GM10266 (cell line): ENCODE measurements at regions not wholly inside any gene's neighbourhood (a gene's known extent, or its start where the extent isn't known, plus 50 kb on each side); places are given as distances from the start of the nearest gene placed in this dataset.

Experiments used
- DNase-seq: peaks from one replicate; pipeline ENCODE4 v3.0.0; 2012; ENCODE audit errors: extremely low spot score
- TF ChIP-seq, protein P1 (sequence below): IDR thresholded peaks from 2 replicates; pipeline ENCODE4 v1.5.1; 2012; ENCODE audit warnings: mild to moderate bottlenecking, low read depth; ENCODE audit not compliant: control insufficient read depth, insufficient read depth; ENCODE audit errors: missing control alignments

DNA sequence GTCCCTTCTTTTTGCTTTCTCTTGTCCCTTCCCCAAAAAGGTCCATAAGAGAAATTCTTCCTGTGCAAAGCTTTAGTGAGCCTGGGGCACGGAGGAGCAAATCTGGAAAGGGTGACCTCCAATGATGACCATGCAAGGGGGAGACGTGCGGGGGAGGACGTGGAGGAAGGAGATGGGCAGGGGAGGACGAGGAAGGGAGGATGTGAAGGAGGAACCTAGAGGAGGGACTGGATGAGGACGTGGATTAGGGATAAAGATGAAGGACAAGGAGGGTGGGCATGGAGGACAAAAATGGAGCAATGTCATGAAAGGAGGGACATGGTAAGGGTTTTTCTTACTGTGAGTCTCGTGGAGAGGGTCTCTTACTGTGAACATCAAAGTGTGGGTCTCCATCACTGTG is 139.5 kb downstream of the ERMARD start:
- DNase-seq = no peak
- TF ChIP-seq, protein P1, sequence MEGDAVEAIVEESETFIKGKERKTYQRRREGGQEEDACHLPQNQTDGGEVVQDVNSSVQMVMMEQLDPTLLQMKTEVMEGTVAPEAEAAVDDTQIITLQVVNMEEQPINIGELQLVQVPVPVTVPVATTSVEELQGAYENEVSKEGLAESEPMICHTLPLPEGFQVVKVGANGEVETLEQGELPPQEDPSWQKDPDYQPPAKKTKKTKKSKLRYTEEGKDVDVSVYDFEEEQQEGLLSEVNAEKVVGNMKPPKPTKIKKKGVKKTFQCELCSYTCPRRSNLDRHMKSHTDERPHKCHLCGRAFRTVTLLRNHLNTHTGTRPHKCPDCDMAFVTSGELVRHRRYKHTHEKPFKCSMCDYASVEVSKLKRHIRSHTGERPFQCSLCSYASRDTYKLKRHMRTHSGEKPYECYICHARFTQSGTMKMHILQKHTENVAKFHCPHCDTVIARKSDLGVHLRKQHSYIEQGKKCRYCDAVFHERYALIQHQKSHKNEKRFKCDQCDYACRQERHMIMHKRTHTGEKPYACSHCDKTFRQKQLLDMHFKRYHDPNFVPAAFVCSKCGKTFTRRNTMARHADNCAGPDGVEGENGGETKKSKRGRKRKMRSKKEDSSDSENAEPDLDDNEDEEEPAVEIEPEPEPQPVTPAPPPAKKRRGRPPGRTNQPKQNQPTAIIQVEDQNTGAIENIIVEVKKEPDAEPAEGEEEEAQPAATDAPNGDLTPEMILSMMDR = no peak

DNA sequence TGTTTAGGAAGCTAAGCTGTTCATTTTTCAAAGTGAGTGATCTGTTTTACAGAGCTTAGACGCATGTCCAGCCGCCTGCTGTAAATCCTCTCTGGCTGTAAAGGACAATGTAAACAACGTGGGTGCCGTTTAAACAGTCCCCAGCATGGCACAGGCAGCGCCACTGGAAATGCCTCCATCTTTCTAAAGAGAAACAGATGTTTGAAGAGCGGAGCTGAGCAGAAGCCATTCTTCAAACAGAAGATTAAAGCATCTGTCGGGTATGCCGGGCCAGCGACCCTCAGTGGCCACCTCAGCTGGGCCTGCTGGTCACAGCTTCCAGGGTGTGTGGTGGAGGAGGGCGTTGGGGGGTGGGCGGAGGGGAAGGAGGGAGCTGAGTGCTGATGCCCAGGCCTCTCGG is 138.6 kb downstream of the ERMARD start:
- no peak for DNase-seq
- TF ChIP-seq, protein P1 = no peak

DNA sequence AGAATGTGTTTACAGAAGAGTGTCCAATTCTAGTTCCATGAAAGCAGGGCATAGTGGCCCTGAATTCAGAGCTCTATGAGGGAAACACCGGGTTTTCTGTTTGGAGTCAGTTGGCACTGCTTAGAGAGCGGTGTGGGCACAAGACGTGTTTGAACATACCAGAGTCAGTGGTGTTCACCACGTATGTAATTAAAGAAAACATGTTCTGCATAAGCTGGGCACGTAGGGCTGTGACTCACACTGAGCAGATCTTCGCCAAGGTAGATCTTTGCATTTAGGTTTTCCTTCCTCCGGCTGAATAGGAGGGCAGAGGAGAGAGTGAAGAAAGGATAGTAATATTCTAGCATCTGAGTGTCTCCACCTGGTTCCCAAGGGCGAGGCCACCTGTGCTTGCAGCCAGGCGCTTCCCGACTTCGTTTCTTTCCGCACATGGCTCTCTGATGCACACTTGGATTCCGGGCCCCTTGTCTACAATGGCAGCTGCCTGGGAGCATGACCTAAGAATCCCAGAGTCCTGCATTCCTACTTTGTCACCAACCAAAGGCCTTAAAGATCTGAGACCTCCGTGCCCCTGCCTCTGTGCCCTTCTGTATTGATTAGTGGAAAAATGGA is 136.2 kb downstream of the ERMARD start:
- no peak for DNase-seq
- TF ChIP-seq, protein P1 = no peak

DNA sequence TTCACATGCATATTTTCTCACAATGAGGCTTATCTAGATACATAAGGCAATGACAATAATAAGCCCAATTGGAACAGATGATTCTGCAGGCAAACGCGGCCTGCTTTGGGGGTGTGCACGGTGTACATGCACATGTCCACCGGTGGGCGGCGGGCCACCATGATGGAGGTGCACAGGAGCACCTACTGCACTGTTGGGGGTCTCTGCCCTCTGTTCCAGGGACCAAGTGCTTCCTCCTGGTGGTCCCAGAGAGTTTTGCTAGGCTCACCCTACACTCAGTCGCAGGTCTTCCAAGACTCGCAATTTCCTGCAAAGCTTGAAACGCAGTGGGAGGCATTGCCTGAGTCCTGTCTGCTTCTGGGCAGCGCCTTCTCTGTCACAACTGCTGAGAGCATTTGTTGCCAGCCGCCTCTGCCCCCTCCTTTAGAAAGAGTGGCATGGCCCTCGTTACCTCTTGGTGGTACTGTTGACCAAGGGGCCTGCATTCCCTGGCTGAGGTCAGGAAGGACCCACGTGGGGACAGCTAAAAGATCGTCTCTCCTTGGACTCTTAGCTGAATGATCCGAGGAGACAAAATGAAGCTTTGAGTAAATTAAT is 135.3 kb downstream of the ERMARD start:
- no peak for DNase-seq
- TF ChIP-seq, protein P1 = no peak

DNA sequence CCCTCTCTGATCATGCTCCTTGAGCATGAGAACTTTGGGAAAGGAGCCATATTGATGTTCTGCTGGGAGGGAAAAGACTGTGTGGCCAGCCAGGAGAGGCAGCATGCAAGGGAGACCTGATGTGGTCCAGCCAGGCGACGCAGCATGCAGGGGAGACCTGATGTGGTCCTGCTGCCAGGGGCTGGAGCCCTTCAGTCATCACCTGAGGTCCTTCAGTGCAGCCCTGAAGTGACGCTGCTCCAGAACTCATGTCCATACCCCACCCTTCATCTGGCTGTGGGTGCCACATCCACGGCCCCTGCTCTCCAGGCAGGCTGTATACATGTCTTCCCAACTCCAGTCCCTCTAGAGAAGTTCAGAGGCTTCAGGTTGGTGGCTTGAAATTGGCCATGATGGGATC is 134.4 kb downstream of the ERMARD start:
- DNase-seq = no peak
- TF ChIP-seq, protein P1 = no peak

DNA sequence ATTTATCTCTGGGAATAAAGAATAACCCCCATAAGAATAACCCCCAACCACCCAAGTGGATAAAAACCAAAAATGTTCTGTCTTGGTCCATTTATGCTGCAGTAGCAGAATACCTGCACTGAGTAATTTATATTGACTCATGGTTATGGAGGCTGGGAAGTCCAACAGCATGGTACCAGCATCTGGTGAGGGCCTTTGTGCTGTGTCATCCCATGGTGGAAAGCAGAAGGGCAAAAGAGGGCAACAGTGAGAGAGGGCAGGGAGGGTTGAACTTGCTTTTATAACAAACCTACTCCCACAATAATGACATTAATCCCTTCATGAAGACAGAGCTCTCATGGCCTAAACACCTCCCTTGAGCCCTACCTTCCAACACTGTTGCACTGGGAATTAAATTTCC is 133.7 kb downstream of the ERMARD start:
- TF ChIP-seq, protein P1 = no peak
- DNase-seq = no peak

DNA sequence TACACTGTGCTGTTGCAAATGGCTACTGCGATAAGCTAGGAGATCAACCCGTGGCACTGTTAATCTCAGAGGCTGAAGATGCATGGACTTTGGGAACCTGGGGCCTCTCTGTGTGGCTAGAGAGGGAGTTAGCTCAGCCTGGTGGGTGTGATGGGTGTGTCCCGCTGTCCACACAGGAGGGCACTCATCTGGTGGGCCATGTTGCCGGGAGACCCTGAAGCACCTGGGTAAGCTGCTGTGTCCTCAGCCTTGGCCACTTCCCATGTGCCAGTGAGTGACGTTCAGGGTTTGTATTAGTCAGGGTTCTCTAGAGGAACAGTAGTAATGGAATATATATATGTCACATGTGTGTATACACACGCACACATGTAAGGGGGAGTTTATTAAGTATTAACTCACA is 132.7 kb downstream of the ERMARD start:
- DNase-seq = no peak
- TF ChIP-seq, protein P1 = no peak
